DMS53 treated with DMSO at 0.1 percent for 48 hours (cell line): ENCODE measurements at regions not wholly inside any gene's neighbourhood (a gene's known extent, or its start where the extent isn't known, plus 50 kb on each side); places are given as distances from the start of the nearest gene placed in this dataset.

Source experiments
- DNase-seq: peaks from one replicate; lab custom pipeline; 2025; ENCODE audit not compliant: unreplicated experiment; lab: John Stamatoyannopoulos, UW

GRCh38 chr1:187873126-187873525 is 1044.4 kb downstream of the PLA2G4A start:
- no peak for DNase-seq

- no peak for DNase-seq
Observed at GRCh38 chr1:187876775-187877174, 1048.0 kb downstream of the PLA2G4A start.

- no peak for DNase-seq
Observed at GRCh38 chr1:187877220-187877619, 1048.5 kb downstream of the PLA2G4A start.

- no peak for DNase-seq
Observed at GRCh38 chr1:187878883-187879282, 1050.1 kb downstream of the PLA2G4A start.

- no peak for DNase-seq
Observed at GRCh38 chr1:187883356-187883755, 1054.6 kb downstream of the PLA2G4A start.

GRCh38 chr1:187891993-187892682 is 1063.4 kb downstream of the PLA2G4A start:
- DNase-seq, result no peak

- DNase-seq, result no peak
Observed at GRCh38 chr1:187892683-187893039, 1063.9 kb downstream of the PLA2G4A start.

- no peak for DNase-seq
Observed at GRCh38 chr1:187893471-187893870, 1064.7 kb downstream of the PLA2G4A start.

- DNase-seq, result no peak
Observed at GRCh38 chr1:187894349-187894748, 1065.6 kb downstream of the PLA2G4A start.

GRCh38 chr1:187903223-187903622 is 1074.5 kb downstream of the PLA2G4A start:
- DNase-seq, result no peak

GRCh38 chr1:187909382-187909781 is 1080.6 kb downstream of the PLA2G4A start:
- no peak for DNase-seq

- DNase-seq, result no peak
Observed at GRCh38 chr1:187911820-187912219, 1083.1 kb downstream of the PLA2G4A start.

- no peak for DNase-seq
Observed at GRCh38 chr1:187920976-187921375, 1092.2 kb downstream of the PLA2G4A start.

GRCh38 chr1:187921426-187921825 is 1092.7 kb downstream of the PLA2G4A start:
- no peak for DNase-seq

GRCh38 chr1:187922255-187922654 is 1093.5 kb downstream of the PLA2G4A start:
- no peak for DNase-seq

GRCh38 chr1:187924252-187924651 is 1095.5 kb downstream of the PLA2G4A start:
- DNase-seq, result no peak

- no peak for DNase-seq
Observed at GRCh38 chr1:187928288-187928687, 1099.5 kb downstream of the PLA2G4A start.

GRCh38 chr1:187928696-187929095 is 1099.9 kb downstream of the PLA2G4A start:
- DNase-seq, result no peak

GRCh38 chr1:187931776-187932175 is 1103.0 kb downstream of the PLA2G4A start:
- DNase-seq, result no peak

- DNase-seq, result no peak
Observed at GRCh38 chr1:187933562-187934419, 1105.0 kb downstream of the PLA2G4A start.

- DNase-seq, result no peak
Observed at GRCh38 chr1:187936667-187937066, 1107.9 kb downstream of the PLA2G4A start.

GRCh38 chr1:187938092-187938491 is 1109.3 kb downstream of the PLA2G4A start:
- DNase-seq, result no peak
